Trophoblast cell (in vitro differentiated cells and primary cell): ENCODE measurements at regions not wholly inside any gene's neighbourhood (a gene's known extent, or its start where the extent isn't known, plus 50 kb on each side); places are given as distances from the start of the nearest gene placed in this dataset.

Source experiments
- DNase-seq, 2 donors: peaks; one replicate each; pipeline ENCODE4 v3.0.0-alpha.2; 2016
- H2AFZ ChIP-seq: 2 replicates; pipeline ENCODE4 v1.6.1; 2013; ENCODE audit warnings: low read length, moderate library complexity, mild to moderate bottlenecking; ENCODE audit not compliant: insufficient read depth, poor library complexity
- H2AK5ac ChIP-seq: 2 replicates; pipeline ENCODE4 v1.6.1; 2013; ENCODE audit warnings: mild to moderate bottlenecking, low read length
- H2BK120ac ChIP-seq: 2 replicates; pipeline ENCODE4 v1.6.1; 2013; ENCODE audit warnings: low read length, mild to moderate bottlenecking, moderate library complexity; ENCODE audit not compliant: insufficient read depth, poor library complexity
- H2BK12ac ChIP-seq: 2 replicates; pipeline ENCODE4 v1.6.1; 2013; ENCODE audit warnings: mild to moderate bottlenecking, low read length, moderate library complexity
- H2BK5ac ChIP-seq: 2 replicates; pipeline ENCODE4 v1.6.1; 2013; ENCODE audit warnings: low read length, low read depth, moderate library complexity, mild to moderate bottlenecking; ENCODE audit not compliant: poor library complexity
- H3K14ac ChIP-seq: 2 replicates; pipeline ENCODE4 v1.6.1; 2013; ENCODE audit warnings: mild to moderate bottlenecking, low read length
- H3K18ac ChIP-seq: 2 replicates; pipeline ENCODE4 v1.6.1; 2013; ENCODE audit warnings: mild to moderate bottlenecking, low read length
- H3K23ac ChIP-seq: 2 replicates; pipeline ENCODE4 v1.6.1; 2013; ENCODE audit warnings: low read length
- H3K27ac ChIP-seq: 2 replicates; pipeline ENCODE4 v1.5.1; 2013; ENCODE audit warnings: low read depth, mild to moderate bottlenecking, inconsistent platforms, low read length, moderate library complexity
- H3K27me3 ChIP-seq: 2 replicates; pipeline ENCODE4 v1.6.1; 2013; ENCODE audit warnings: inconsistent platforms, mild to moderate bottlenecking, low read length, moderate library complexity; ENCODE audit not compliant: insufficient read depth
- H3K36me3 ChIP-seq, 2 experiments: 1 replicate in 1 of 2; 2 replicates in 1 of 2; pipeline ENCODE4 v1.6.1; 2013; ENCODE audit warnings: low read length in 2 of 2, mild to moderate bottlenecking in 2 of 2, moderate library complexity in 1 of 2; ENCODE audit not compliant: insufficient read depth in 2 of 2, control insufficient read depth in 1 of 2
- H3K4ac ChIP-seq: 2 replicates; pipeline ENCODE4 v1.6.1; 2013; ENCODE audit warnings: low read depth, mild to moderate bottlenecking, low read length, moderate library complexity
- H3K4me1 ChIP-seq, 2 experiments: 1 replicate in 1 of 2; 2 replicates in 1 of 2; pipeline ENCODE4 v1.6.1; 2013; ENCODE audit warnings: low read length in 2 of 2, mild to moderate bottlenecking in 2 of 2, moderate library complexity in 1 of 2; ENCODE audit not compliant: insufficient read depth in 2 of 2, control insufficient read depth in 1 of 2
- H3K4me2 ChIP-seq: 2 replicates; pipeline ENCODE4 v1.6.1; 2013; ENCODE audit warnings: inconsistent platforms, mild to moderate bottlenecking, low read length, moderate library complexity
- H3K4me3 ChIP-seq: 2 replicates; pipeline ENCODE4 v1.5.1; 2013; ENCODE audit warnings: mild to moderate bottlenecking, low read depth, low read length, inconsistent platforms
- H3K79me1 ChIP-seq: one replicate; pipeline ENCODE4 v1.6.1; 2013; ENCODE audit warnings: low read length
- H3K79me2 ChIP-seq: 2 replicates; pipeline ENCODE4 v1.6.1; 2013; ENCODE audit warnings: low read length, mild to moderate bottlenecking; ENCODE audit not compliant: control insufficient read depth, insufficient read depth, poor library complexity
- H3K9ac ChIP-seq: 2 replicates; pipeline ENCODE4 v1.6.1; 2013; ENCODE audit warnings: mild to moderate bottlenecking, low read length
- H3K9me3 ChIP-seq: 2 replicates; pipeline ENCODE4 v1.6.1; 2013; ENCODE audit warnings: low read depth, mild to moderate bottlenecking, control low read depth, inconsistent platforms, low read length; ENCODE audit not compliant: insufficient read depth
- H4K12ac ChIP-seq: 2 replicates; pipeline ENCODE4 v1.6.1; 2013; ENCODE audit warnings: low read depth, mild to moderate bottlenecking, low read length, moderate library complexity
- H4K8ac ChIP-seq: 2 replicates; pipeline ENCODE4 v1.6.1; 2013; ENCODE audit warnings: low read depth, mild to moderate bottlenecking, low read length, moderate library complexity
- H4K91ac ChIP-seq: one replicate; pipeline ENCODE4 v1.6.1; 2013; ENCODE audit warnings: low read depth, mild to moderate bottlenecking, low read length, moderate library complexity
- WGBS: extraction: QIAGEN DNeasy Blood & Tissue Kit; methylation state at CpG from one replicate; pipeline ENCODE4 v1.1.7; 2013; ENCODE audit warnings: missing lambda C conversion rate; ENCODE audit not compliant: insufficient read length, insufficient coverage; ENCODE audit errors: extremely low coverage; 5-methylcytosine and 5-hydroxymethylcytosine counted together

- Histone ChIP-seq H2BK12ac (no peak overlapping the region), H3K14ac (no peak overlapping the region), H3K23ac (no peak overlapping the region), H3K36me3 (no peaks in the 10 kb centered on the region), H2AFZ (no peak overlapping the region), H3K79me1 (no peaks in the 10 kb centered on the region), H3K18ac (no peak overlapping the region), H3K27me3 (no peaks in the 10 kb centered on the region), H3K4me1 (no peaks in the 10 kb centered on the region), H3K9ac (no peak overlapping the region), H2BK5ac (no peak overlapping the region), H4K8ac (no peak overlapping the region), H3K9me3 (no peaks in the 10 kb centered on the region), H3K4ac (no peak overlapping the region), H2AK5ac (no peak overlapping the region), H3K79me2 (no peaks in the 10 kb centered on the region), H4K12ac (no peak overlapping the region), H3K4me3 (no peak overlapping the region), H3K27ac (no peak overlapping the region), H3K4me2 (no peak overlapping the region), H2BK120ac (no peak overlapping the region), H4K91ac (no peak overlapping the region)
- no CpG with 5 or more reads among the region's 7 CpGs for WGBS
- no peak for DNase-seq
Observed at GRCh38 chr5:4647955-4648354, 492.2 kb upstream of the ADAMTS16 start.

GRCh38 chr5:4651806-4652565 is 488.1 kb upstream of the ADAMTS16 start:
- H3K18ac ChIP-seq, result no peak overlapping the region
- H3K4me1 ChIP-seq, result no peaks in the 10 kb centered on the region
- H2BK120ac ChIP-seq, result no peak overlapping the region
- H4K12ac ChIP-seq, result no peak overlapping the region
- H3K9me3 ChIP-seq, result peaks cover 2% of the 10 kb centered on the region
- H3K23ac ChIP-seq, result no peak overlapping the region
- H3K4me3 ChIP-seq, result no peak overlapping the region
- H3K4ac ChIP-seq, result no peak overlapping the region
- no peaks in the 10 kb centered on the region for H3K36me3 ChIP-seq
- H2BK5ac ChIP-seq, result no peak overlapping the region
- H3K9ac ChIP-seq, result no peak overlapping the region
- no peak overlapping the region for H3K14ac ChIP-seq
- no peaks in the 10 kb centered on the region for H3K79me1 ChIP-seq
- H2AK5ac ChIP-seq, result no peak overlapping the region
- no peak overlapping the region for H3K4me2 ChIP-seq
- no peak for DNase-seq
- no peaks in the 10 kb centered on the region for H3K27me3 ChIP-seq
- no peak overlapping the region for H2AFZ ChIP-seq
- WGBS, result no CpG with 5 or more reads among the region's 6 CpGs
- no peak overlapping the region for H3K27ac ChIP-seq
- H4K8ac ChIP-seq, result no peak overlapping the region
- no peak overlapping the region for H4K91ac ChIP-seq
- H2BK12ac ChIP-seq, result no peak overlapping the region
- no peaks in the 10 kb centered on the region for H3K79me2 ChIP-seq

GRCh38 chr5:4653475-4653874 is 486.7 kb upstream of the ADAMTS16 start:
- no peaks in the 10 kb centered on the region for H3K4me1 ChIP-seq
- no CpG with 5 or more reads among the region's 1 CpG for WGBS
- peaks cover 2% of the 10 kb centered on the region for H3K9me3 ChIP-seq
- H3K23ac ChIP-seq, result no peak overlapping the region
- no peak for DNase-seq
- H2AFZ ChIP-seq, result no peak overlapping the region
- H3K27ac ChIP-seq, result no peak overlapping the region
- H3K9ac ChIP-seq, result no peak overlapping the region
- no peaks in the 10 kb centered on the region for H3K79me2 ChIP-seq
- no peaks in the 10 kb centered on the region for H3K36me3 ChIP-seq
- H3K79me1 ChIP-seq, result no peaks in the 10 kb centered on the region
- no peak overlapping the region for H3K4me2 ChIP-seq
- H2BK120ac ChIP-seq, result no peak overlapping the region
- H3K4me3 ChIP-seq, result no peak overlapping the region
- no peak overlapping the region for H2BK12ac ChIP-seq
- H3K18ac ChIP-seq, result no peak overlapping the region
- H2AK5ac ChIP-seq, result no peak overlapping the region
- H3K27me3 ChIP-seq, result no peaks in the 10 kb centered on the region
- no peak overlapping the region for H4K12ac ChIP-seq
- no peak overlapping the region for H4K91ac ChIP-seq
- H4K8ac ChIP-seq, result no peak overlapping the region
- no peak overlapping the region for H2BK5ac ChIP-seq
- H3K14ac ChIP-seq, result no peak overlapping the region
- H3K4ac ChIP-seq, result no peak overlapping the region

- H2AFZ ChIP-seq, result no peak overlapping the region
- H2BK5ac ChIP-seq, result no peak overlapping the region
- H3K79me2 ChIP-seq, result no peaks in the 10 kb centered on the region
Observed at GRCh38 chr5:4659851-4660250, 480.3 kb upstream of the ADAMTS16 start.

More at GRCh38 chr5:4659851-4660250, 480.3 kb upstream of the ADAMTS16 start:
- no peak for DNase-seq
- no peak overlapping the region for H3K9ac ChIP-seq
- no peak overlapping the region for H4K91ac ChIP-seq
- H2BK12ac ChIP-seq, result no peak overlapping the region
- H3K4me2 ChIP-seq, result no peak overlapping the region
- no peak overlapping the region for H4K12ac ChIP-seq
- no CpG with 5 or more reads among the region's 1 CpG for WGBS
- H3K4me1 ChIP-seq, result no peaks in the 10 kb centered on the region
- no peak overlapping the region for H3K23ac ChIP-seq
- H2BK120ac ChIP-seq, result no peak overlapping the region
- H3K18ac ChIP-seq, result no peak overlapping the region
- H3K9me3 ChIP-seq, result peaks cover 4% of the 10 kb centered on the region
- no peaks in the 10 kb centered on the region for H3K36me3 ChIP-seq
- H2AK5ac ChIP-seq, result no peak overlapping the region
- H3K27ac ChIP-seq, result no peak overlapping the region
- no peak overlapping the region for H3K14ac ChIP-seq
- H3K4me3 ChIP-seq, result no peak overlapping the region
- H3K27me3 ChIP-seq, result no peaks in the 10 kb centered on the region
- no peak overlapping the region for H3K4ac ChIP-seq
- H4K8ac ChIP-seq, result no peak overlapping the region
- H3K79me1 ChIP-seq, result no peaks in the 10 kb centered on the region
